ENCODE measurements at regions not wholly inside any gene's neighbourhood (a gene's known extent, or its start where the extent isn't known, plus 50 kb on each side); places are given as distances from the start of the nearest gene placed in this dataset.

GRCh38 chr3:66755924-66756323 lies 242.2 kb upstream of the KBTBD8 start:
- H3K4me1 ChIP-seq, result peaks cover 0 to 8% (median 1%) of the 10 kb centered on the region in 3 donors
- H3K27ac ChIP-seq, result no peak overlapping the region
- H3K27me3 ChIP-seq, result no peaks in the 10 kb centered on the region
- DNase-seq, result no peak
- H3K36me3 ChIP-seq, result no peaks in the 10 kb centered on the region
- intact Hi-C loops (cut with DNase I), result no loop called here
- WGBS, 2 donors, result 83 to 93% methylated on average over 6 of the region's 6 CpGs
- H3K9me3 ChIP-seq, result no peaks in the 10 kb centered on the region
- no peak overlapping the region for H3K4me3 ChIP-seq
- TF ChIP-seq CTCF (IDR thresholded peaks at IDR 0.05), result no peak
- no peak for TF ChIP-seq POLR2A (IDR thresholded peaks at IDR 0.05)

GRCh38 chr3:66756468-66757036 lies 241.6 kb upstream of the KBTBD8 start:
- intact Hi-C loops (cut with DNase I), result no loop called here
- H3K36me3 ChIP-seq, result no peaks in the 10 kb centered on the region
- H3K9me3 ChIP-seq, result no peaks in the 10 kb centered on the region
- DNase-seq, result no peak
- TF ChIP-seq CTCF (IDR thresholded peaks at IDR 0.05), result no peak
- no peak for TF ChIP-seq POLR2A (IDR thresholded peaks at IDR 0.05)
- H3K4me3 ChIP-seq, result no peak overlapping the region
- no peak overlapping the region for H3K27ac ChIP-seq
- H3K4me1 ChIP-seq, result peaks cover 2 to 10% (median 8%) of the 10 kb centered on the region in 3 donors
- 62 to 64% methylated on average over 8 of the region's 8 CpGs for WGBS, 2 donors
- no peaks in the 10 kb centered on the region for H3K27me3 ChIP-seq

- no peaks in the 10 kb centered on the region for H3K36me3 ChIP-seq
- H3K9me3 ChIP-seq, result peaks cover 0 to 7% (median 0%) of the 10 kb centered on the region in 3 donors
- intact Hi-C loops (cut with DNase I), result no loop called here
- no peak overlapping the region for H3K4me3 ChIP-seq
- H3K27ac ChIP-seq, result peak overlapping the region in 2 of 4 donors; percentile 72 to 75
- peaks cover 10 to 29% (median 22%) of the 10 kb centered on the region in 3 donors for H3K4me1 ChIP-seq
- DNase-seq, result no peak
- no peaks in the 10 kb centered on the region for H3K27me3 ChIP-seq
- TF ChIP-seq POLR2A (IDR thresholded peaks at IDR 0.05), result no peak
- no peak for TF ChIP-seq CTCF (IDR thresholded peaks at IDR 0.05)
- WGBS, 2 donors, result 45 to 47% methylated on average over 9 of the region's 9 CpGs
Observed at GRCh38 chr3:66761093-66761780, 236.9 kb upstream of the KBTBD8 start.

- Histone ChIP-seq H3K27ac (peak overlapping the region; percentile 49 to 75 (median 62)), H3K36me3 (no peaks in the 10 kb centered on the region), H3K9me3 (peaks cover 0 to 7% (median 0%) of the 10 kb centered on the region in 3 donors), H3K27me3 (no peaks in the 10 kb centered on the region), H3K4me3 (no peak overlapping the region), H3K4me1 (peaks cover 10 to 29% (median 22%) of the 10 kb centered on the region in 3 donors)
- TF ChIP-seq CTCF (IDR thresholded peaks at IDR 0.05) (no peak), POLR2A (IDR thresholded peaks at IDR 0.05) (no peak)
- intact Hi-C loops (cut with DNase I), result no loop called here
- DNase-seq, result no peak
- 23 to 34% methylated on average over 6 of the region's 6 CpGs for WGBS, 2 donors
Observed at GRCh38 chr3:66762916-66763693, 235.0 kb upstream of the KBTBD8 start.

- DNase-seq, result no peak
- Histone ChIP-seq H3K27me3 (peaks cover 0 to 4% (median 0%) of the 10 kb centered on the region in 4 donors), H3K4me1 (no peaks in the 10 kb centered on the region), H3K36me3 (no peaks in the 10 kb centered on the region), H3K27ac (no peak overlapping the region), H3K4me3 (no peak overlapping the region), H3K9me3 (no peaks in the 10 kb centered on the region)
- TF ChIP-seq CTCF (IDR thresholded peaks at IDR 0.05), result no peak
- no peak for TF ChIP-seq POLR2A (IDR thresholded peaks at IDR 0.05)
- intact Hi-C loops (cut with DNase I), result no loop called here
- WGBS, 2 donors, result 50 to 63% methylated on average over 5 of the region's 5 CpGs
Observed at GRCh38 chr3:66778107-66778506, 220.0 kb upstream of the KBTBD8 start.
